ENCODE measurements at regions not wholly inside any gene's neighbourhood (a gene's known extent, or its start where the extent isn't known, plus 50 kb on each side); places are given as distances from the start of the nearest gene placed in this dataset.

DNA sequence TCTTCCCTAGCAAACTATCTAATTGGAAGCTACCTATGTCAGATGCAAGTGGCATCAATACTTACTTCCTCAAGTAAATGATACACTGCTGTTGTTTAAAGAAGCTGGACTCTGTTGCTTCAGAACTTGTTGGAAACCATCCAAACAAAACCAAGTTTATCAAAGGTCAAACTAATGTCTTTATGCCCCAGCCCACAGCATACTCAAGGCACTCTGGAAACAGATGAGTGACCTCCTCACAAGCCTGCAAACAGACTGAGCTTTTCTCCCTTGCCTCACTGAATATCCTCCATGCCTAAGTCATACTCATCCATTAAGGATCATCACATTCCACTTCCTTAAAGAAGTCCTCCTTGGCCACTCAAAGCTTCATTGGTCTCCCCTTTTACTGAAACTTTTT is 107.4 kb upstream of the ACP3 start:
- TF ChIP-seq EZH2 (IDR thresholded peaks at IDR 0.05; ENCODE audit: insufficient read depth, poor library complexity, severe bottlenecking) (no peak), EZH2phosphoT487 (IDR thresholded peaks at IDR 0.05; ENCODE audit: insufficient read depth, low read depth) (no peak)

Measured in GM23248 (cell line).